Activated T-helper 17 cell treated with anti-CD3 and anti-CD28 coated beads, Interleukin-2, amount 50 U/mL, for 72 hours (primary cell): ENCODE measurements at regions not wholly inside any gene's neighbourhood (a gene's known extent, or its start where the extent isn't known, plus 50 kb on each side); places are given as distances from the start of the nearest gene placed in this dataset.

Experiments
- ATAC-seq: fragments of 150-1000 bp; cut with Tn5 transposase; replicated peaks from 2 replicates; pipeline ENCODE4 v1.10.0; 2021; ENCODE audit warnings: mild to moderate bottlenecking, moderate library complexity
- H3K27ac Mint-ChIP-seq: one replicate; pipeline ENCODE4 v1.8.0; 2022; ENCODE audit warnings: mixed read lengths
- H3K27me3 Mint-ChIP-seq: one replicate; pipeline ENCODE4 v1.8.0; 2022; ENCODE audit warnings: mixed read lengths
- H3K36me3 Mint-ChIP-seq: one replicate; pipeline ENCODE4 v1.8.0; 2022; ENCODE audit warnings: low read depth, mild to moderate bottlenecking, mixed read lengths
- H3K4me1 Mint-ChIP-seq: one replicate; pipeline ENCODE4 v1.8.0; 2022; ENCODE audit warnings: mixed read lengths
- H3K4me3 Mint-ChIP-seq: one replicate; pipeline ENCODE4 v1.8.0; 2022; ENCODE audit warnings: mild to moderate bottlenecking, mixed read lengths
- H3K9me3 Mint-ChIP-seq: one replicate; pipeline ENCODE4 v1.8.0; 2022; ENCODE audit warnings: mixed read lengths

- H3K4me1 Mint-ChIP-seq = peaks cover 5% of the 10 kb centered on the region
- H3K27me3 Mint-ChIP-seq = peaks cover 16% of the 10 kb centered on the region
- H3K4me3 Mint-ChIP-seq = no peak overlapping the region
- H3K36me3 Mint-ChIP-seq = no peaks in the 10 kb centered on the region
- no peak overlapping the region for H3K27ac Mint-ChIP-seq
- H3K9me3 Mint-ChIP-seq = no peaks in the 10 kb centered on the region
- ATAC-seq = no peak
These were observed 92.5 kb downstream of the PSMB1 start for GRCh38 chr6:170460641-170461040.

GRCh38 chr6:170459451-170459850, 93.7 kb downstream of the PSMB1 start:
- Mint-ChIP-seq H3K4me3 (no peak overlapping the region), H3K9me3 (no peaks in the 10 kb centered on the region), H3K27me3 (peaks cover 16% of the 10 kb centered on the region), H3K27ac (no peak overlapping the region), H3K36me3 (no peaks in the 10 kb centered on the region), H3K4me1 (peaks cover 10% of the 10 kb centered on the region)
- peak; percentile 79 for ATAC-seq

- no peak overlapping the region for H3K27ac Mint-ChIP-seq
- peaks cover 5% of the 10 kb centered on the region for H3K9me3 Mint-ChIP-seq
- peaks cover 10% of the 10 kb centered on the region for H3K4me1 Mint-ChIP-seq
- no peaks in the 10 kb centered on the region for H3K36me3 Mint-ChIP-seq
- no peak for ATAC-seq
- peaks cover 16% of the 10 kb centered on the region for H3K27me3 Mint-ChIP-seq
- no peak overlapping the region for H3K4me3 Mint-ChIP-seq
These were observed 96.0 kb downstream of the PSMB1 start for GRCh38 chr6:170456886-170457698.
